Astrocyte (in vitro differentiated cells and primary cell): ENCODE measurements at regions not wholly inside any gene's neighbourhood (a gene's known extent, or its start where the extent isn't known, plus 50 kb on each side); places are given as distances from the start of the nearest gene placed in this dataset.

ENCODE experiments used
- DNase-seq: peaks from one replicate; pipeline ENCODE4 v3.0.0-alpha.2; 2010; ENCODE audit warnings: low read depth
- FAIRE-seq: peaks from 2 replicates; lab custom pipeline; 2011; peaks lifted over from hg19 to GRCh38; lab: Jason Lieb, UNC
- H2AFZ ChIP-seq: 2 replicates; pipeline ENCODE4 v1.6.0; 2012; ENCODE audit warnings: low read depth, low read length, inconsistent platforms
- H3K27ac ChIP-seq: 2 replicates; pipeline ENCODE4 v1.5.1; 2011; ENCODE audit warnings: low read depth, low read length, inconsistent platforms
- H3K27me3 ChIP-seq: 2 replicates; pipeline ENCODE4 v1.6.0; 2011; ENCODE audit warnings: low read length, inconsistent platforms; ENCODE audit not compliant: insufficient read depth
- H3K36me3 ChIP-seq: 2 replicates; pipeline ENCODE4 v1.5.1; 2011; ENCODE audit warnings: low read length, inconsistent platforms; ENCODE audit not compliant: insufficient read depth
- H3K4me1 ChIP-seq: 2 replicates; pipeline ENCODE4 v1.5.1; 2011; ENCODE audit warnings: low read length, inconsistent platforms; ENCODE audit not compliant: insufficient read depth
- H3K4me2 ChIP-seq: 2 replicates; pipeline ENCODE4 v1.6.0; 2012; ENCODE audit warnings: low read length, inconsistent platforms
- H3K4me3 ChIP-seq: 2 replicates; pipeline ENCODE4 v1.5.1; 2011; ENCODE audit warnings: low read depth, mild to moderate bottlenecking, low read length, inconsistent platforms; ENCODE audit not compliant: insufficient read depth
- H3K79me2 ChIP-seq: 2 replicates; pipeline ENCODE4 v1.6.0; 2012; ENCODE audit warnings: mild to moderate bottlenecking, low read length, inconsistent platforms; ENCODE audit not compliant: insufficient read depth
- H3K9ac ChIP-seq: 2 replicates; pipeline ENCODE4 v1.6.0; 2012; ENCODE audit warnings: mild to moderate bottlenecking, low read length, inconsistent platforms
- H3K9me3 ChIP-seq: 2 replicates; pipeline ENCODE4 v1.5.1; 2012; ENCODE audit warnings: low read depth, mild to moderate bottlenecking, low read length, inconsistent platforms; ENCODE audit not compliant: insufficient read depth
- H4K20me1 ChIP-seq: 2 replicates; pipeline ENCODE4 v1.6.0; 2012; ENCODE audit warnings: low read length, inconsistent platforms; ENCODE audit not compliant: insufficient read depth
- H3K27ac Mint-ChIP-seq: one replicate; pipeline ENCODE4 v1.8.0; 2021; ENCODE audit warnings: mild to moderate bottlenecking, mixed read lengths; ENCODE audit not compliant: unreplicated experiment
- H3K27me3 Mint-ChIP-seq: one replicate; pipeline ENCODE4 v1.8.0; 2021; ENCODE audit warnings: low read depth, mixed read lengths; ENCODE audit not compliant: unreplicated experiment
- H3K36me3 Mint-ChIP-seq: one replicate; pipeline ENCODE4 v1.8.0; 2021; ENCODE audit warnings: low read depth, mixed read lengths; ENCODE audit not compliant: unreplicated experiment
- H3K4me1 Mint-ChIP-seq: one replicate; pipeline ENCODE4 v1.8.0; 2021; ENCODE audit warnings: low read depth, mixed read lengths; ENCODE audit not compliant: unreplicated experiment
- H3K4me3 Mint-ChIP-seq: one replicate; pipeline ENCODE4 v1.8.0; 2021; ENCODE audit warnings: mild to moderate bottlenecking, moderate library complexity, mixed read lengths; ENCODE audit not compliant: unreplicated experiment
- H3K9me3 Mint-ChIP-seq: one replicate; pipeline ENCODE4 v1.8.0; 2021; ENCODE audit warnings: mild to moderate bottlenecking, mixed read lengths; ENCODE audit not compliant: unreplicated experiment
- CTCF ChIP-seq: IDR thresholded peaks from 2 replicates; pipeline ENCODE4 v1.5.1; 2011; ENCODE audit warnings: low read depth, mild to moderate bottlenecking, inconsistent platforms, low read length, moderate library complexity; ENCODE audit not compliant: insufficient read depth
- EZH2 ChIP-seq: IDR thresholded peaks from 2 replicates; pipeline ENCODE4 v1.6.1; 2012; ENCODE audit warnings: mild to moderate bottlenecking, low read length, inconsistent platforms; ENCODE audit not compliant: insufficient read depth

GRCh38 chr3:24040311-24040710, 95.2 kb downstream of the NR1D2 start:
- H3K4me3 Mint-ChIP-seq = no peak overlapping the region
- H3K4me1 Mint-ChIP-seq = no peaks in the 10 kb centered on the region
- no peak overlapping the region for H3K27ac Mint-ChIP-seq
- H3K27me3 Mint-ChIP-seq = no peaks in the 10 kb centered on the region
- Histone ChIP-seq H3K4me3 (no peak overlapping the region), H2AFZ (no peak overlapping the region), H3K27me3 (no peaks in the 10 kb centered on the region), H4K20me1 (no peaks in the 10 kb centered on the region), H3K36me3 (no peaks in the 10 kb centered on the region), H3K27ac (no peak overlapping the region), H3K4me2 (no peak overlapping the region), H3K79me2 (no peaks in the 10 kb centered on the region), H3K9ac (no peak overlapping the region), H3K9me3 (no peaks in the 10 kb centered on the region), H3K4me1 (no peaks in the 10 kb centered on the region)
- no peak for FAIRE-seq
- no peak for DNase-seq
- no peak for TF ChIP-seq CTCF
- no peaks in the 10 kb centered on the region for H3K36me3 Mint-ChIP-seq
- no peaks in the 10 kb centered on the region for H3K9me3 Mint-ChIP-seq

DNA sequence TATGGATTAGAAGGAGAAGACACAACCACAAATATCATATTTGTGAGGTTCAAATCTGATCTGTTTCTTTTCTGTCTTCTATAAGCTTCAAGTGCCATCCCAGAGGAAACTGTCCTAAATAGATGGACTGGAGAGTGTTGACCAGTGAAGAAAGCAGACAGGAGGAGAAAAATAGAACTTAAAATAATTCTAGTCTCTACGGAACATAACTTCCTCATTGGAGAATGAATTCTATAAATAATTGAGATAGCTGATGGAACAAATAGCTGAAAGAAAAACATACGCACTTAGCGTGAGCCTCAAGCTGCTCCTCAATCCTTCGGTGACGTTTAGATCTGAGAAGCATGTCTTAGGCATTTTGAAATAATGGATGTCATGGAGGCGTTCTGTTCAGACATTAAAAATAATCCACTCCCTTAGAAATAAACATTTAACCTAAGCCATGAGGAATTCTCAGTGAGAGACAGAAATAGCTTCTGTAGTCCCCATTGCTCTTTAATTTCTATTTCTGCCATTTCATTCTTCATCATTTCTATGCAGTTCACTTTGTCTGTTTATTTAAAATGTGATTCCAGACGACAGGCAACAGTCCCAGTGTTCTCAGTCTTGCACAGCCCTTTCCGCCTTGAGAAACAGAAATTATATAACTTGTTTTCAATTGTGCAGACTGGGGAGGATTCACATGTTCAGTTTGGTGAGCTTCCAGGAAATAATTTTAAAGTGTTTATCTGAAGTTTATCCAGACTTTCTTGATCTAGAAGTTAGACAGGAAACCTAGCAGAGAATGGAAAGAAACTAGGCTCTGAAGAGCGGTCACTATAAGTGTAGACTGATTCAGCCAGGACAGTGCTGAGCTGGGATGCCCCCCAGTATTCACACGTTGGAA, 97.3 kb downstream of the NR1D2 start:
- DNase-seq = no peak
- Histone ChIP-seq H3K9me3 (no peaks in the 10 kb centered on the region), H3K9ac (no peak overlapping the region), H2AFZ (no peak overlapping the region), H3K79me2 (no peaks in the 10 kb centered on the region), H3K4me1 (no peaks in the 10 kb centered on the region), H3K27me3 (no peaks in the 10 kb centered on the region), H4K20me1 (no peaks in the 10 kb centered on the region), H3K36me3 (no peaks in the 10 kb centered on the region), H3K4me3 (no peak overlapping the region), H3K4me2 (no peak overlapping the region), H3K27ac (no peak overlapping the region)
- H3K36me3 Mint-ChIP-seq = no peaks in the 10 kb centered on the region
- H3K4me3 Mint-ChIP-seq = no peak overlapping the region
- no peaks in the 10 kb centered on the region for H3K27me3 Mint-ChIP-seq
- H3K9me3 Mint-ChIP-seq = no peaks in the 10 kb centered on the region
- peaks cover 5% of the 10 kb centered on the region for H3K4me1 Mint-ChIP-seq
- H3K27ac Mint-ChIP-seq = no peak overlapping the region
- FAIRE-seq = no peak
- TF ChIP-seq CTCF (no peak), EZH2 (no peak)

DNA sequence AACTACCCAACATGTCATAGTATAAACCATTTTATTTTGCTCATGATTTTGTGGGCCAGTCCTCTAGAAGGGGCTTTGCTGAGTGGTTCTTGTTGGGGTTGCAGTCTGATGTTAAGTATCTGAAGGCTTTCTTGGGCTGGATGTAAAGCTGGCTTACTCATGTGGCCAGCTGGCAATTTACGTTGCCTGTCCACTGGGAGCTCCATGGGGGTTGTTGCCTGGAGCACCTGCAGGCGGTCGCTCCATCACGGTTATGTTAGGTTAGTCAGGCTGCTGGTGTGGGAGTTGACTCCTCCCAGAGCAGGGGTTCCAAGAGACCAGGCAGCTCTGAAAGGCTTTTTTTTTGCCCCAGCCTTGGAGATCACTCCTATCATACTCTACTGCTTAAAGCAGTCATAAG, 98.1 kb downstream of the NR1D2 start:
- Mint-ChIP-seq H3K27ac (no peak overlapping the region), H3K4me3 (no peak overlapping the region), H3K27me3 (no peaks in the 10 kb centered on the region), H3K4me1 (peaks cover 12% of the 10 kb centered on the region), H3K9me3 (no peaks in the 10 kb centered on the region), H3K36me3 (no peaks in the 10 kb centered on the region)
- no peak overlapping the region for H3K4me3 ChIP-seq
- H3K9me3 ChIP-seq = no peaks in the 10 kb centered on the region
- peaks cover 2% of the 10 kb centered on the region for H3K4me1 ChIP-seq
- H3K36me3 ChIP-seq = no peaks in the 10 kb centered on the region
- no peaks in the 10 kb centered on the region for H3K79me2 ChIP-seq
- no peaks in the 10 kb centered on the region for H4K20me1 ChIP-seq
- no peak for TF ChIP-seq CTCF
- TF ChIP-seq EZH2 = no peak
- H3K9ac ChIP-seq = no peak overlapping the region
- H3K27ac ChIP-seq = no peak overlapping the region
- DNase-seq = no peak
- H3K4me2 ChIP-seq = no peak overlapping the region
- no peak overlapping the region for H2AFZ ChIP-seq
- no peak for FAIRE-seq
- no peaks in the 10 kb centered on the region for H3K27me3 ChIP-seq
